GM12892 (cell line): ENCODE measurements at regions not wholly inside any gene's neighbourhood (a gene's known extent, or its start where the extent isn't known, plus 50 kb on each side); places are given as distances from the start of the nearest gene placed in this dataset.
"Not testable (repeated sequence)": the region's sequence is repeated elsewhere in the genome, so short reads cannot be mapped to it uniquely, and the experiment has no call there.

Experiments
- DNase-seq: peaks from one replicate; pipeline ENCODE4 v3.0.0; 2011; ENCODE audit not compliant: insufficient read length
- FAIRE-seq: peaks from 2 replicates; lab custom pipeline; 2011; peaks lifted over from hg19 to GRCh38; lab: Jason Lieb, UNC
- POLR2A ChIP-seq: IDR thresholded peaks from 2 replicates; pipeline ENCODE4 v1.6.1; 2011; ENCODE audit warnings: low read depth, low read length, control low read depth
- POLR2AphosphoS5 ChIP-seq: IDR thresholded peaks from 2 replicates; pipeline ENCODE4 v1.6.1; 2011; ENCODE audit warnings: low read depth, low read length, control low read depth
- TAF1 ChIP-seq: IDR thresholded peaks from 2 replicates; pipeline ENCODE4 v1.6.1; 2011; ENCODE audit warnings: low read depth, mild to moderate bottlenecking, control low read depth, low read length, borderline replicate concordance

GRCh38 chr22:47534804-47535410 is 772.5 kb downstream of the TBC1D22A start:
- FAIRE-seq, result no peak
- DNase-seq, result no peak
- TF ChIP-seq TAF1 (no peak), POLR2AphosphoS5 (no peak), POLR2A (no peak)

DNA sequence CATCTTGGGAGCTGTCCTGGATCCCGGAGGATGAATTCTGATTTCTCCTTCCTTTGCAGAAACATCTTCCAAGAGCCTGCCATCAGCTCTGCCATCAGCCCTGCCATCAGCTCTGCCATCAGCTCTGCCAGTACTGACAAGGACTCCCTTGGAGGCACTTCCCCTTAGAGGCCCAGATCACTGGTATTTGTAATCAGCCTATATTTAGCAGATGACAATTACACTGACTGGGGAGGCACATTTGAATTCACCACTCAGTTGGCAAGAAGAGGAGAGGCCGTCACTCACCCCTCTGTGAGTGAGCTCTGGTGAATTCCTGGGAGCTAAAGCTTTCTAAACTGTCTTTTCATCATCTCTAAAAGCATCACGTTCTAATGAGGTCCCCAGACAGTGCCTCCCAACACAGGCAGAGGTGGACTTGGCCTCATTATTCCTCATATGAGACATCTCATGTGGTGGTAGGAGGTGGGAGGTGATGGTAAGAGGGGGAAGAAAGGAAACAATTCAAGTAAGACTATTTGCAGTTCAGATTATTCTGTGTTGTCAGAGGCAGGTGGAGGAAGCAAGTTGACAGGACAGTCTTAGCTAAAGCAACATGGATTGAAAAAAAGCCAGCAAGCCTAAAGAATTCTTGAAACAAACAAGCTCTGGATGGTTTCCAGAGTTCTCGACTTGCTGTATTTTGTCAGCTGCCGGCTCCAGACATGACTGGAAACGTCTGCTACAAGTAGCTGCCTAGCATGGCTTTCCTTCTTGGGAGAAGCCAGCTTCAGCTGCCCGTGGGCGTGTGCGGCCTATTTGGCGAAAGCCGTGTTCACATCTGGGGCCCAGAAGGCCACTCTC is 771.7 kb downstream of the TBC1D22A start:
- DNase-seq, result no peak
- FAIRE-seq, result no peak
- TF ChIP-seq TAF1, result no peak
- TF ChIP-seq POLR2A, result no peak
- no peak for TF ChIP-seq POLR2AphosphoS5

DNA sequence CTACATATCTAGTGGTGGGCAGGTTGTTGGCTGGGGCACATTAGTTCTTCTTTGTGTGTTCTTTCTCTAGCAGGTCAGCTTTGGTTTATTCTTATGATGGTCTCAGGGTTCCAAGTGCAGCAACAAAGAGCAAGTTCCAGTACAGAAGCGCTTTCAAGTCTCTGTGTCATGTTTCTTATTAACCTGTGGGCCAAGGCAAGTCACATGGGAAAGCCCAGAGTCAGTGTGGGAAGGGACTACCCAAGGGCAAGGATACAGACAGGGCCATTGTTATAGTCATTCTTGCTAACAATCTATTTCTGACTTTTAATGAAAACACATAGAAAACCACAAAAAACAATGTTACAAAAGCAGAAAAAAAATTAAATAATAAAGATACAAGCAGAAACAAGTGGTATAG is 754.6 kb downstream of the TBC1D22A start:
- no peak for FAIRE-seq
- TF ChIP-seq TAF1, result no peak
- no peak for TF ChIP-seq POLR2A
- TF ChIP-seq POLR2AphosphoS5, result no peak
- DNase-seq, result no peak

DNA sequence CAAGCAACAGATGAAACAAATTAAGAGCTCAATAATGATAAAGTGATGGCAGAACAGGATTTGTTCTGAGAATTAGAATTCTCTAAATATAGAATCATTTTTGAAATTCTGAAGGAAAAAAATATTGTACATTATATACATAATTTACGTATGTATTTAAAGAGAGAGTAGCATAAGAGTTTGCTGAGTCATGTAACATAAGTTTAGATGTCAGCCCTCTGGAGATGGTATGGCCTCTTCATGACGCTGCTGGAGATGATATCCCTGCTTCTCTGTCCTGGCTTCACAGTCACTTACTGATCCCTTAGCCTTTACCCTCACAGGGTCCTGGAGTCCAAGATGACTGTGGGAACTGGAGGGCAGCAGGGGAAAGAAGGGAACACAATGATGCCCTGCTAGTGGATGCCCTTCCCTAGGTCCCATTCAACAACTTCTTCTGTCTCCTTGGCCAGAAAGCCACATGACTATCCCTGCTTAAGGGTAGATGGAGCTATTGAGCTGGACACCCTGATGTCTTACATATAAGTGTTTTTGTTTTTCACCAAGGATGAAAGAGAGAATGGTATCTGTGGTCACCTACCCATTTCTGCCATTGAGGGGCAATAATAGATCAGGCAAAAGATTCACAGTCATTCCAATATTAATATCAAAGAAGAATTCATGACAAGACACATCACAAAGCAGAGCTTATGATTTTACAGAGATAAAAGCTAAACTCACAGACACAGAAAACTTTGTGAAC is 753.1 kb downstream of the TBC1D22A start:
- DNase-seq (no peak), FAIRE-seq (no peak)

DNA sequence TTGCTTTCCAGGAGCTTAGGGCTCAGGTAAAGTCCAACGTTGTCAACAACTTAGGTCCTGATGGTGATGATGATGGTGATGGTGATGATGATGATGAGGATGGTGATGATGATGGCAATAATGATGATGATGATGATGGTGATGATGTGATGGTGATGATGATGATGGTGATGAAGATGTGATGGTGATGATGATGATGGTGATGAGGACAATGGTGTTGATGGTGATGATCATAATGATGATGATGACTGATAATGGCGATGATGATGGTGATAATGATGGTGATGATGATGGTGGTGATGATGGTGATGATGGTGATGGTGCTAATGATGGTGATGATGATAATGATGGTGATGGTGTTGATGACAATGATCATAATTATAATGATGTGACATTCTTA is 750.2 kb downstream of the TBC1D22A start:
- no peak for FAIRE-seq
- TF ChIP-seq TAF1, result no peak
- TF ChIP-seq POLR2A, result no peak
- TF ChIP-seq POLR2AphosphoS5, result no peak

More for the DNA sequence above, 753.1 kb downstream of the TBC1D22A start:
- TF ChIP-seq POLR2A (no peak), TAF1 (no peak), POLR2AphosphoS5 (no peak)

GRCh38 chr22:47504962-47505361 is 742.5 kb downstream of the TBC1D22A start:
- DNase-seq (no peak), FAIRE-seq (no peak)
- TF ChIP-seq POLR2A (no peak), POLR2AphosphoS5 (no peak), TAF1 (no peak)

More for the DNA sequence above, 750.2 kb downstream of the TBC1D22A start:
- DNase-seq, result no peak

GRCh38 chr22:47498969-47499495 is 736.6 kb downstream of the TBC1D22A start:
- DNase-seq (no peak), FAIRE-seq (no peak)
- TF ChIP-seq TAF1 (no peak), POLR2AphosphoS5 (no peak), POLR2A (no peak)

GRCh38 chr22:47497666-47498065 is 735.2 kb downstream of the TBC1D22A start:
- DNase-seq (no peak), FAIRE-seq (no peak)
- TF ChIP-seq TAF1 (no peak), POLR2AphosphoS5 (no peak), POLR2A (no peak)

GRCh38 chr22:47495110-47495509 is 732.7 kb downstream of the TBC1D22A start:
- FAIRE-seq (no peak), DNase-seq (no peak)
- TF ChIP-seq POLR2A (no peak), POLR2AphosphoS5 (no peak), TAF1 (no peak)

- DNase-seq, FAIRE-seq: not testable (repeated sequence)
Measured at GRCh38 chr22:47488131-47488530, 725.7 kb downstream of the TBC1D22A start.
